ENCODE measurements at regions not wholly inside any gene's neighbourhood (a gene's known extent, or its start where the extent isn't known, plus 50 kb on each side); places are given as distances from the start of the nearest gene placed in this dataset.

GRCh38 chr2:58959996-58960395, 718.9 kb upstream of the FANCL start:
- no peak for DNase-seq (ENCODE audit: low read depth)

- DNase-seq (ENCODE audit: low read depth): no peak
These were observed 716.2 kb upstream of the FANCL start for GRCh38 chr2:58957188-58957840.

DNA sequence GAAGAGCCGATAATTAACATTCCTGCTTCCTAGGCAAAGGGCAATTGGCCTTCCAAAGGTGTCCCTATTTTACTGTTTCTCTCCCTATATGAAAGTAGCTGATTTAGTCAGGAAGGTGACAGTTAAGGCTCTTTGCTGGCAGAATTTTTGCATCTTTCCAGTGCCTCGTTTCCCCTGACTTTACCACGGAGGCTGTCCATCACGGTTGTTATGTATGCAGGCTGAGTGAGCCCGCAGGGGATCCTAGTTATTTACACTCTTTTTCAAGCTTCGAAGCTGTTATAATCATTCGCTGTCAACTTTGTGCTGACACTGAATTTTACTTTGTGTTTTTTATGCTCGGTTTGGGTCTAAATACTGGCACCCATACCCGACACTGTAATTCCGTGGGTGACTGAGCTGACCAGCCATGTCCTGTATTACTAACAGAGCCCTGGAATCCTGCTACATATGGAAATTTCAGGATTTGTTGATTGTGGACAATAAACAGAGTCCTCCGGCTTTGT, 713.8 kb upstream of the FANCL start:
- no peak for DNase-seq (ENCODE audit: low read depth)

GRCh38 chr2:58951722-58952121, 710.6 kb upstream of the FANCL start:
- DNase-seq (ENCODE audit: low read depth): no peak

GRCh38 chr2:58950795-58951462, 709.8 kb upstream of the FANCL start:
- DNase-seq (ENCODE audit: low read depth): no peak

DNA sequence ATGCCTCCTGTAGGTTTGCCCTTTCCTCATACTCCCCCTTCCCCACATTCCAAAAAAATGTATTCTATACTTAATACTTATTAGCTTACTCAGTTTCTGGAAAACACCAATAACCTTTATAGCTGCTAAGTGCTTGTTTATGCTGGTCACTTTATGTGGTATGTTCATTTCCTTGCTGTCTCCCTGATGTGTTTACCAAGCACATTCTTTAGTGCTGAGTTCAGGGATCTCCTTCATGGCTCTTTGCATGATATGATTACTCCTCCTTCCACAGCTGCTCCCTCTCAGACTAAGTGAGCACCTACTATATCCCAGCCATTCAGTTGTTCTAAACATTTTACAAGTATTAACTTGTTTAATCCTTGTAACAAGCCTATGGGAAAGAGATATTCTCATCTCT, 698.3 kb upstream of the FANCL start:
- peak; percentile 73 for DNase-seq (ENCODE audit: low read depth)

DNA sequence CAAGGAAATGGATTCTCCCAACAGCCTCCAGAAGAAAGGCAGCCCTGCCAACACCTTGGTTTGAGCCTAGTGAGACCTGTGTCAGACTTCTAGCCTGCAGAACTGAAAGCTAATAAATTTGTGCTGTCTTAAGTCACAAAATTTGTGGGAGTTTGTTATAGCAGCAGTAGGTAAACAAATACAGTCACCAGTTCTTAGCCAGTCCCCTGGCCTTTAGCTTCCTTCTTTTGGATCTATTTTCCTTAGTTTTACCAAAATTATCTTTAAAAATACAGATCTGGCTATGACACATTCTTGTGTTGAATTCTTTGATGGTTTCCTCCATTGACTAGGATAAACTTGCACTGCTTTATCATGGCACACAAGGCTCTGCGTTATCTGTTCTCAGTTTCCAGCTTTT, 697.9 kb upstream of the FANCL start:
- peak; percentile 9 for DNase-seq (ENCODE audit: low read depth)

GRCh38 chr2:58932801-58933200, 691.7 kb upstream of the FANCL start:
- no peak for DNase-seq (ENCODE audit: low read depth)

GRCh38 chr2:58930537-58930936, 689.4 kb upstream of the FANCL start:
- no peak for DNase-seq (ENCODE audit: low read depth)

DNA sequence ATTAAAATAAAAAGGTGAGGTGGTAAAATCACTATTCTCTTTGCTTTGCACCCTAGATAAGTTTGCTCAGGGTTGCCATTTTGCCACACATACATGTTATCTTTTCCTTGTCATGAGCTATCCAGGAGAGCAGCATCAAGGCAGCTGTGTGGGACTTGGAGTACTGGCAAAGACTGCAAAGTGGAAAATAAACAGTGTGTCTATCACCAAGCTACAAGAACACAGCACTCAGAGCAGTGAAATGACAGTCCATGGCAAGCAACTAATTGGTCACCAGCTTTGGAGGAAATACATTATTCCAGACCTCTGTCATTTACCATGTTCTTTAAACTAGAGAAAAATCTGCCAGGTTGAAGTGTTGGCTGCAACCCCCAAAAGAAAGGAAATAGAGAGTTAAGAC, 687.8 kb upstream of the FANCL start:
- no peak for DNase-seq (ENCODE audit: low read depth)

GRCh38 chr2:58928391-58928790, 687.3 kb upstream of the FANCL start:
- no peak for DNase-seq (ENCODE audit: low read depth)

DNA sequence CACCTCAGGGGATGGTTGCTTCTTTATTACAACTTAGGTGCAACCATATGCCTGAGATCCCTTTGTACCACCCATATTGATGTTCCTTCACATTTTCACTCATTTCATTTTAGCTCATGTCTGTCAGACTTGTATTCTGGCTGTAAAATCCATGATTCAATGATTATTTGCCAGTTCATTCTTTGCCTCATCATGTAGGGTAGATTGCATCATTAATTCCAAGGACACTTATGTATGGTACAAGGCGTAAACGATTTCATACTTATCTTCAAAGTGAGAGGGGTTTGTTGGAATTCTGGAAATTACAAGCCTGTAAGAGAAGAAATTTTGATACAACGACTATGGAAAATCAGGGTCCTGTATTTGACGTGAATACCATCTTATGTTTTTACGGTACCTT, 685.0 kb upstream of the FANCL start:
- no peak for DNase-seq (ENCODE audit: low read depth)

DNA sequence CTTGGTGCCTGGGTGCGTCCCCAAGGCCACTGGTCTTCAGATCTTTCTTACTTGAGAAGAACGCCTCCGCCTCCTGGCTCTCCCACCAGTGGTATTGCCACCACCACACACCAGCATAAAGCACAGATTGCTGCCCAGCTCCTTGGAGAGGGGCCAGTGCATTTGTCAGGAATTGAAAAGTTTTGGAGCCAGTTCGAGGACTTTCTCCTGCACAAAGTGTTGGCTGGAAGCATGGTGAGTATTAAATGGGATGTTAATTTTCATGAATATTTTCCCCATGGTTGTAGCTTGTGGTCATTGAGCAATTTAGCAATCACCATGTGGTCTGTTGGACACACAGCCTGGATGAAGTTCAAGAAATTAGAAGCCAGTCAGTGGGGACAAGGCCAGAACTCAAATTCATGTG, 684.6 kb upstream of the FANCL start:
- no peak for DNase-seq (ENCODE audit: low read depth)

DNA sequence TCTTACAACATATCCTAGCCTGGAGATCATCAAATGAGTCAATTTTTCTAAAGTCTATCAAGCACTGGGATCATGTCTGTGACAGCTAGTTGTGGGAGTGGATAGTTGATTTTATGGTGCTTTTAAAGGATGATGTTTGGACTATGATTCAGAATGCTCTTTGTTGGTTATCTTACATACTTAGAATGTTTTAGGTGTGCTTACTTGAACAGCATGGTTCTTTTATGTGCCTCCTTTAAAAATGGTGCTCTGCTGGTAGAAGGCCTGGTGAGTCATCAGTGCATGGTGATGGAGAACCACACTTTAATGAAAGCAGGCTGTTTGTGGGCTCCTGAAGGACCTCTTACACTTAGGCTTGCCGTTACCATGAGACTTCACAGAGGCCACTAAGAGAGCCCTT, 682.7 kb upstream of the FANCL start:
- DNase-seq (ENCODE audit: low read depth): peak; percentile 75

- no peak for DNase-seq (ENCODE audit: low read depth)
These were observed 681.1 kb upstream of the FANCL start for GRCh38 chr2:58922245-58922644.

DNA sequence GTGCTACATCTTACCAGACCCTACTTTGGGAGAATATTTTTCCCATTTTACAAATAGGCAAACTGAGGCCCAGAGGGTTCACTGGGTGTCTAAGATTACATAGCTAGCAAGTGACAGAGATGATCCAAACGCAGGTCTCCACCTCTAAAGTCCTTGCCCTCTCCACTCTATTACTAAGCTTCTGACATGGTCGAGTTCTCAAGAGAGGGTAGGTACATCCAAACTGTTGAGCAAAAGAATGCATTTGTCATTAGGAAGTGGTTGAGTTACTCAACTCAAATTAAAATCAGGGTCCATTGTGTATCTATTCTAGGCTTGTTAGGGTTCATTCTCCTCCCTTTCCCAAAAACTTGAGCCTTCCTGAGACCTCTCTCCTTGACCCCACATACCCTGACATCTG, 680.6 kb upstream of the FANCL start:
- DNase-seq (ENCODE audit: low read depth): peak; percentile 57

DNA sequence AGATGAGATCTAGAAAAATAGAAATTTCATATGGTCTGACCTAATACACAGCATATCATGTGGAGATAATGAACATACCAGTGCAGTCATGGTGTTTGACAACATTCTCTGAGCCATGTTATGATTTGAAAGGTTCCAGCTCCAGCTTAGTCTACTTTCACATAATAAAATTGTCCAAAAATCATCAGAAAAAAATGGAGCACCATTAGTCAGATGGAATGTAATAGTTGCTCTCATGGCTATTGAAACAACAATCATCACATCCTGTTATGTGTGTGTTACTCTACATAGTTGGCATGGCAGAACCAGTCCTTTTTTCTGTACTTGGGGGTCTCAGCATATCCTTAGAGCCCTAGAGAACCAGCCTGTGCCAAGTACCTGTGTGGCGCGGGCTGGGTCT, 678.9 kb upstream of the FANCL start:
- peak; percentile 56 for DNase-seq (ENCODE audit: low read depth)

GRCh38 chr2:58919316-58919715, 678.2 kb upstream of the FANCL start:
- no peak for DNase-seq (ENCODE audit: low read depth)

GRCh38 chr2:58918141-58918540, 677.0 kb upstream of the FANCL start:
- peak; percentile 43 for DNase-seq (ENCODE audit: low read depth)

DNA sequence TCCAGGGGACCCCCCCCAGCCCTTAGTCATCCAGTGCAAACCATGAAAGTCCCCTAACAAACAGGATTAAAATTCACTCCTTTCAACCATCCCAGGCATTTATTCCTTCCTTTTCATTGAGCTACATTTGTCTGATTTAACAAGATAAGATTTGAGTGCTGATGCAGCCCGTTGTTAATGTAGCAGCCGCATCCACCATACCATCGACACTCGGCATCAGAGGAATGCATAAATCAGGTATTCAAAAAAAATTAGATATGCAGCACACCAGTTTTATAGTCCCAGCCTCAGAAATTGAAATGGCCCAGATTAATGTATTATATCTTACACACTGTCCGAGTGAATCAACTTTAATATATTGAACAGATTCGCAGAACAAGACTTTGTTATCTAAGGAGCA, 676.5 kb upstream of the FANCL start:
- DNase-seq (ENCODE audit: low read depth): no peak

DNA sequence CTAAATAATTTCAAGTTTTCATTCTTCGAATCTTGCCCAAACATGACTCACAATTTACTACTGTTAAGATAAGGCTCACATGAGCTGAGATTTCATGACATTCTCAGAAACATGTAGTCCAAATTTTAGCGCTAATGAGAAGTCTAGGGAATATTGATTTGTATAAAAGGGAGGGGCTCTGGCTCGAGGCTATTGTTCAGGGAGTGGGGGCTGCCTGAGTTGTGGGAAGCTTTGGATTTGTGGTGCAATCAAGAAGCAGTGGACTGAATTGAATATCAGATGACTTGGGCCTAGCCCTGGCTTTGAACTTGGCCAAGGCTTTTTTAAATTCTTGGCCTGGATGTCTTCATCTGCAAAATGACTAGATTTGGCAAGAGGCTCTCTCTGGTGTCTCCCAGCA, 674.9 kb upstream of the FANCL start:
- no peak for DNase-seq (ENCODE audit: low read depth)

DNA sequence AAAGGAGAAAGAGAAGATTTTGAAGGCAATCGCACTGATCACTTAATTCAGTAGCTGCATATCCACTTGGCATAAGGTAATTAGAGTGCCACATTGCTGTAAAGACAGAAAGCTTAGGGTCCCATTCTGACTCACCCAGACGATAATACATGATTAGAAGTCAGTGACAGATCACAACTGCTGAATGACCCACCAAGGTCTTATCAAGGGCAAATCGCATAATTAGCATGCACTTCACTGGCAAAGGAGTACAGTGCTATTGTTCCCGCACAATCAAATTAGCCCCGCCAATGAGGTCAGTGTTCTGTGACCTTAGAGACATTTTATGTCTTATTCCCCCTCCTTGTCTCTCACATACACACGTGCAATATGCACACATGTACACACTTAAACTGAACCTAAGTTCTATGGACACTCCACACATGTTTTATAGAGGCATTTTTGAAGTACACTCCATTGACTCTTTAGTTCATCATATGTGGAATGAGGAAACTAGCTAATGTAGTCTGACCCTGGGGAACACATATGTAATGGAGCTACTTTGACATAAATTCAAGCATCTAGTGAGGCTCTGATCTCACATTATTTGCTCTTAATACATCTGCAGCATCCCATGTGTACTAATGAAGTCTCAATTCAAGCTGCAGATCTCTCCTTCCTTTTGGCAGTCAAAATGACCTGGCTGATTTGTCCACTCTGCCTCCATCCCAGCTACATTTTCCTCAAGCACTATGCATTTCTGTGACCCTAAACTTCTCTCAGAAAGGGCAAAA, 673.8 kb upstream of the FANCL start:
- DNase-seq (ENCODE audit: low read depth): no peak

- DNase-seq (ENCODE audit: low read depth): no peak
These were observed 672.1 kb upstream of the FANCL start for GRCh38 chr2:58913082-58913726.
